GM19468 (cell line): ENCODE measurements at regions not wholly inside any gene's neighbourhood (a gene's known extent, or its start where the extent isn't known, plus 50 kb on each side); places are given as distances from the start of the nearest gene placed in this dataset.
"Not testable (repeated sequence)": the region's sequence is repeated elsewhere in the genome, so short reads cannot be mapped to it uniquely, and the experiment has no call there.

Experiments
- ATAC-seq: cut with Tn5 transposase; IDR thresholded peaks from one replicate; pipeline ENCODE4 v1.9.1; 2021; ENCODE audit warnings: mild to moderate bottlenecking, moderate library complexity, moderate number of reproducible peaks; ENCODE audit not compliant: unreplicated experiment; ENCODE audit errors: extremely low read depth

- no peak for ATAC-seq
Measured at GRCh38 chr16:52312716-52313115, 234.2 kb downstream of the TOX3 start.

GRCh38 chr16:52309446-52310416 is 237.2 kb downstream of the TOX3 start:
- no peak for ATAC-seq

- ATAC-seq = no peak
Measured at GRCh38 chr16:52308051-52308450, 238.9 kb downstream of the TOX3 start.

GRCh38 chr16:52301026-52301425 is 245.9 kb downstream of the TOX3 start:
- ATAC-seq = no peak

GRCh38 chr16:52298769-52299168 is 248.2 kb downstream of the TOX3 start:
- ATAC-seq = no peak

- not testable (repeated sequence) for ATAC-seq
Measured at GRCh38 chr16:52296706-52297315, 250.1 kb downstream of the TOX3 start.

GRCh38 chr16:52296076-52296475 is 250.9 kb downstream of the TOX3 start:
- ATAC-seq = no peak

GRCh38 chr16:52294660-52295059 is 252.3 kb downstream of the TOX3 start:
- ATAC-seq = no peak

GRCh38 chr16:52293204-52293603 is 253.7 kb downstream of the TOX3 start:
- no peak for ATAC-seq

- ATAC-seq = no peak
Measured at GRCh38 chr16:52283584-52284375, 263.2 kb downstream of the TOX3 start.

GRCh38 chr16:52283018-52283417 is 263.9 kb downstream of the TOX3 start:
- no peak for ATAC-seq

- no peak for ATAC-seq
Measured at GRCh38 chr16:52280086-52280485, 266.9 kb downstream of the TOX3 start.

- ATAC-seq = no peak
Measured at GRCh38 chr16:52271088-52271750, 275.7 kb downstream of the TOX3 start.

GRCh38 chr16:52265446-52265861 is 281.5 kb downstream of the TOX3 start:
- ATAC-seq = no peak

- no peak for ATAC-seq
Measured at GRCh38 chr16:52257534-52257933, 289.4 kb downstream of the TOX3 start.

- no peak for ATAC-seq
Measured at GRCh38 chr16:52256310-52257078, 290.4 kb downstream of the TOX3 start.

GRCh38 chr16:52254746-52255145 is 292.2 kb downstream of the TOX3 start:
- no peak for ATAC-seq

GRCh38 chr16:52252680-52253079 is 294.3 kb downstream of the TOX3 start:
- ATAC-seq = no peak

- ATAC-seq = no peak
Measured at GRCh38 chr16:52251495-52251894, 295.4 kb downstream of the TOX3 start.
